HG03571 (cell line): ENCODE measurements at regions not wholly inside any gene's neighbourhood (a gene's known extent, or its start where the extent isn't known, plus 50 kb on each side); places are given as distances from the start of the nearest gene placed in this dataset.
"Not testable (repeated sequence)": the region's sequence is repeated elsewhere in the genome, so short reads cannot be mapped to it uniquely, and the experiment has no call there.

ENCODE experiments used
- ATAC-seq: cut with Tn5 transposase; IDR thresholded peaks from one replicate; pipeline ENCODE4 v1.9.1; 2021; ENCODE audit not compliant: unreplicated experiment

DNA sequence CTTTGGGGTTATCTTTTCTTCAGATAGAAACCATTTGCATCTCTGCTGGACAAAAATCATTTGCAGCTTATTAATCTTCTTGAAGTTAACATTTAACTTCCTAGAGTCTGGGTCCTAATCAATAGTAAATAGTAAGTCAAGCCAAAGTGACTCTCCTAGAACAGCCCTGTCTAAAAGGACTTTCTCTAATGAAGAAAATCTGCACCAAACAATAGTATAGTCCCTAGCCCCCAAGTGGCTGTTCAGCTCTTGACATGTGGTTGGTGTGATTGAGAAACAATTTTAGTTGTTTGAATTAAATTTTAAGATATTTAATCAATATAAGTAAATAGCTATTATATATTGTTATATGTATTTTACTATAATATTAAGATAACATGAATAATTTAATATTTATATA, 64.6 kb upstream of the SHB start:
- ATAC-seq: no peak

DNA sequence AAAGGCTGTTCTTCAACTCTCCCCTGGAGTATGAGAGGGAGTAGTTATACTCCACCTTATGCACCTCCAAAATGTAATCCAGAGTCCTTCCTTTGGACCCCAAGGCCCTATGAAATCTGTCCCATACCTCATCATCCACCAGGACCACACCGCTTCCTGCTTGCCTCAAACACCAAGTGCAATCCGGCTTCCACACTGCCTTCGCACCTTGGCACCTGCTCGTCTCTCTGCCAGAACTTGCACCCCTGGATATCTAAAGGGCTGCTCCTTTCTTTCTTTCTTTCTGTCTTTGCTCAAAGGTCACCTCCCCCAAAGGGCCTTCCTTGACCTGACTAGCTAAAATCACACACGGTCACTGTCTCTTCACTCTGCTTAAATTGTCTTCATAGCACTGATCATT, 63.9 kb upstream of the SHB start:
- ATAC-seq: no peak

DNA sequence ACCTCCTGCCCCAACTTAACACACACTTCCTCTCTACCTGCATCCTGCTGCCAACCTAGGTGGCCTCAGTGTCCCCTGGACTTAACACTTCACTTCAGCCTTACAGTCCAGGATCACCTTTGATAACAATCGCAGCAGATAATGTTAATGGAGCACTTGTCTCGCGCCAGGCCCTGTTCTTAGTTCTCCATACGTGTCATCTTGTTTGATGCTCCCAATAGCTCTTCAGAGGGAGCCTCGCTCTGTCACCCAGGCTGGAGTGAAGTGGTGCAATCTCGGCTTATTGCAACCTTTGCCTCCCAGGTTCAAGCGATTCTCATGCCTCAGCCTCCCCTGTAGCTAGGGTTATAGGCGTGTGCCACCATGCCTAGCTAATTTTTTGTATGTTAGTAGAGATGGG, 62.7 kb upstream of the SHB start:
- no peak for ATAC-seq

DNA sequence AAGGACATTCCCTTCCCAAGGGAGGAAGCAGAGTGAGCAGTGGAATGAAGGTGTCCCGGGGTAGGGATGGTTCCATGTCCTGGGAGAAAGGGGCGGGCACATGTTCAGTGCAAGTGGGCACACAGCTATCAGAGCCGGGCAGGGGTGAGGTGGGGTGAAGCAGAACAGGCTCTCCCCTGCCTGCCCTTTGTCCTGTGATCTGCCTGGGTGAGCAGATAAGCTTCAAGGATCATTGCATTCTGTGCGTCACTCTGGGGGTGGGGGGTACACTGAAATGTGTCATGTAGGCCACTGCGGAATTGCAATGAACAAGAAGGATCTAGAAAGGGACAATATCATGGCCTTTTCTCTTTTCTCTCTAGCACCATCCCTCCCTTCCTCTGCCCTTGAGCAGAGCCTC, 61.7 kb upstream of the SHB start:
- ATAC-seq: no peak

DNA sequence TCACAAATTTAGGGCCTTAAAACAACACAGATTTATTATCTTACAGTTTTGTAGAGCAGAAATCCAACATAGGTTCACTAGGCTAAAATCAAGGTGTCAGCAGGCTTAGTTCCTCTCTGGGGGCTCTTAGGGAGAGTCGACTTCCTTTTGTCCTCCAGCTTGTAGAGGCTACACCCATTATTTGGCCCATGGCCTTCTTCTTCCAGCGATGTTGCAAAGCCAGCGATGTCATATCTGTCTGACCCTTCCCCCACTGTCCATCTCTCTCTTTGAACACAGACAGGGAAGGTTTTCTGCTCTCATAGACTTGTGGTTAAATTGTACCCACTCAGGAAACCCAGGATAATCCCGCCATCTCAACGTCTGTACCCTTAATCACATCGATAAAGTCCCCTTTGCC, 60.3 kb upstream of the SHB start:
- ATAC-seq: no peak

DNA sequence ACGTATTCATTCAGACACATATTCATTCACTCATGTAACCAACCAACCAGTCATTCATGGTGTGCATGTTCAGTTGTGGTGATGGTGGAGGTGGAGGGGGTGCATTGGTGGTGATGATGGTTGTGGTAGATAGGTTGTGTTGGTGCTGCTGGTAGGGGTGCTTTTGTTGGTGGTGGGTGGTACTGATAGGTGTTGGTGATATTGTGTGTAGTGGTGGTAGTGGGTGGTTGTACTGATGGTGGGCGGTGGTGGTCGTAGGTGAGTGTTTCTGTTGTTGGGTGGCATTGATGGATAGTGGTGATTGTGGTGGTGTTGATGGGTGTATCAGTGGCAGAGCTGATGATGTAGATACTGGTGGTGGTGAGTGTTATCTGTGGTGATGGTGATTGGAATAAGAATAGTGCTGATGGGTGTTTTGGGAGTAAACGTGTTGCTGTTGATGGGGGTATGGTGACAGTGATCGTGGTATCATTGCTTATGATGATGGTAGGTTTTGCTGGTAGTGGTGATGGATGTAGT, 59.8 kb upstream of the SHB start:
- no peak for ATAC-seq

DNA sequence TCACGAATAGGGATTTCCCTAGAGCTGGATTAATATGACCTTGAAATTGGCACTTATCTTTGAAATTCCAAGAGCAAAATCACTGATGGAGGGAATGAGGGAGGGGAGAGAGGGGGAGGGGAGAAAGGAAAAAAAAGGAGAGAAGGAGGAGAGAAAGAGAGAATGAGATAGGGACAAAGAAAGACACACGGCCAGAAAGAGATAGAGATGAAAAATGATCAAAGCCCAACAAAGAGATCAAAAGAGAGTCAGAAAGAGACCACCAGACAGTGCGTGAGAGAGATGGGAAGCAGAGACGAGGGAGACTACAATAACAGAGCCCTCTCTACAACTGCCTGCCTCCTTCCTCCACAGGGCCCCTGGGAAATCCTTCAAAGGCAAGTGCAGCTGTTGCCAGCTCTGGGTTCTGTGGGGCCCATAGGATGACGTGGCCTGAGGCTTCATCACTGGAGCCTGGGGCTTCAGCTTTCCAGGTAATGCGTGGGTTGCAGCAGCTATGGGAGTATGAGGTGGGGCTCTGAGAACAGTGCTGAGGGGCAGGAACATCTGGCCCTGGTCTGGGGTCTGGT, 58.3 kb upstream of the SHB start:
- ATAC-seq: no peak

DNA sequence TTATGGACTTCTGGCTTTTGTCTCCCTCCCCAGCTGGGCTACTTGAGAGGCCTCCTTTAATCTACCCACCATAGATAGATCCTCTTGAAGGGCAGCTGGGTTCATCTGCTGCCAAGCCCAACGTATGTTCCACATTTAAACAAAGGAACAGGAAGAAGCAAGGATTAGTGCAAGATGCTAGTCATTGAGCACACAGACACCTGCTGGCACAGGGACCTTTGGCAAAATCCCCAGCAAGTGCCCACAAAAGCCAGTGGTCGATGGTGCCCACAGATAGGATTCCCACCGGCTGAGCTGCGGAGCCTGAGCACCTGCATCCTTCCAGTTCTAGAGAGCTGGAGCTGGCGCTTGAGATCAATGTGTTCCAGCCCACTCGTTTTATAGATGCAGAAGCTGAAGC, 57.7 kb upstream of the SHB start:
- no peak for ATAC-seq

DNA sequence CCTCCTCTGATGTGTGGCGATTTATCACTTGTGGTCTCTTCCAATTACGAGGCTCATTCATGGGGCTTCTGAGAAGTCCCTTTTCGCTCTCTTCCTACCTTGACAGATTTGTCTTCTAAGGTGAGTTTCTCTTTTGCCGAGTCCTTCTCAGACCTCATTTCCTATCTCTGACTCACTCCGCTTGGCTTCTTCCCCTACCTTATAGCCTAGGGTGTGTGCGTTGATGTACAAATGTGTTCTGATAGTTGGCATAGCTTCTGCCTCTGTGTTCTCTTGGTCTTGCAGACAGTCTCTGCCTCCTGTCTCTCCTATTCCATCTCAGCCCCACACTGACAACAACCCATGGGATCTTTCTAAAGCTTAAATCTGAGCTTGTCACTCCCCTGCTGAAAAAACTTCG, 56.9 kb upstream of the SHB start:
- ATAC-seq: no peak

DNA sequence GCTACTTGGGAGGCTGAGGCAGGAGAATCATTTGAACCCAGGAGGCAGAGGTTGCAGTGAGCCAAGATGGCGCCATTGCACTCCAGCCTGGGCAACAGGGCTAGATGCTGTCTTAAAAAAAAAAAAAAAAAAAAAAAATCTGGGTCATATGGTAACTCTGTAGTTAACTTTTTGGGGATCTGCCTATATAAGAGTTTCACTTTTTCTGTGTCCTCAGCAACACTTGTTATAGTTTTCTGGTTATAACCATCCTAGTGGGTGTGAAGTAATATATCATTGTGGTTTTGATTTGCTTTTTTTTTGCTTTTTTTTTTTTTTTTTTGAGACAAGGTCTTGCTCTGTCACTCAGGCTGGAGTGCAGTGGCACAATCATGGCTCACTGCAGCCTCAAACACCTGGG, 54.3 kb upstream of the SHB start:
- ATAC-seq: not testable (repeated sequence)

DNA sequence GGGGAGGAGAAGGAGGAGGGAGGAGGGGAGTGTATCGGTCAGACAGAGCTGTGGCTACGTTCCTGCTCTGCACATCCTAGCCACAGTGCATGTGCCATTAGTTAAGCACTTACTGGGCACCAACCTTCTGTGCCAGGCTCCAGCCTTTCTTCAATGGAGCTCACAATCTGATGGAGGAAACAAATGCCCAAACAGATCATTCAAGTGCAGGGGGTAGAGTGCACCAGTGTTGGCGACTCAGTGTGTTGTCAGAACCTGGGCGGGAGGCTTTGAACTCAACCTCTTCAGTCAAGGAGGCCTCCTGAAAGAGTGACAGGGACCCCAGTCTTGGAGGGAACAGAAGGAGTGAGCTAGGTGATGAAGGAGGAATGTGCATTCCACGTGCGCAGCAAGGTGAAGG, 51.9 kb upstream of the SHB start:
- ATAC-seq: no peak

DNA sequence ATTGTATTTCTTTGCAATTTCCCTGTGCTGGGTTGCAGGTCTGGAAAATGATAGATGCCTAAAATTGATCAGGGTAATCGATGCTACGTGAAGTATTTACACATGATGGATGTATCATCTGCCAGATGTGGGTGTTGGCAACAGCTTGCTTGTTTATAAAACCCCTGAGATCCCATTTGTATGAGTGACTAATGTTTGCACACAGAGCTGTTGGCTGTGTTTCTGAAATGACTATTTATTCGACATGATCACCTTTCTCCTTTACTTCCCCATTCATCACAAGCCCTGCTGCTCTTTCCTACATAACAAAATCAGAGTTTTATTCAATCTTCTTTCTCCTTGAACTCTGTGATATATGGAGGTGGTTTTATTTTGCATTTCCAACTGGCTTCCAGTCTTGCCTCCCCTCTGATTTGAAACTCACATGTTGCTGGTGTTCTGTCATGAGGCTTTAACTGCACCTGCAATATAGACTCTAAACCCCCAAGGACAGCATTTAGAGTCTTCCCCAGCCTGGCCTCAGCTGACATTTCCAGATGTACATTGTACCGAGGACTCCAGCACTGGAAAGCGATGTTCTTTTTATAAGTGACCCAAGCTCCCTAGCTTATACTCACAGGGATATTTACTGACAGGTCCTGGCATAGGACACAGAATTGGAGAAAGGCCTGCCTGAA, 50.7 kb upstream of the SHB start:
- ATAC-seq: no peak

DNA sequence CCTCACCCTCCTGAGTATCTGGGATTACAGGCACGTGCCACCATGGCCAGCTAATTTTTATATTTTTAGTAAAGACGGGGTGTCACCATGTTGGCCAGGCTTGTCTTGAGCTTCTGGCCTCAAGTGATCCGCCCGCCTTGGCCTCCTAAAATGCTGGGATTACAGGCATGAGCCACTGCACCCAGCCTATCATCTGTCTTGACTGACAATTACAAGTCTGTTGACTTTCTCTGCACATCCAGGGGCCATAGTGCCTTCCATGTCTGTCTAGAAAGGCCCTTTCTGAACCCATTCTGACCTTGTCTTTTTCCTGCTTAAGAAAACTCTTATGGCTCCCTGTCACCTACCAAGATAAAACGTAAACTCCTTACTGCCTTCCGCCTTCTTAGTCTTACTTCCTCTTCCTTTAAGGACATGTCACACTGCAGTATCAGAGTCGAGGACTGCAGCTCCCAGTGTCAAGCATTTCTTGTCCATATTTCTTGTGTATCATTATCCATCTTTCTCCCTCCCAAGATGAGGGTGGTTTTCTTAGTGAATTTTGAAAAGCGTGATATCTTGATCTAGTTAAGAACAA, 49.9 kb upstream of the SHB start:
- no peak for ATAC-seq
